ENCODE measurements at regions not wholly inside any gene's neighbourhood (a gene's known extent, or its start where the extent isn't known, plus 50 kb on each side); places are given as distances from the start of the nearest gene placed in this dataset.

GRCh38 chr18:57091231-57091630 lies 55.7 kb upstream of the BOD1L2 start:
- no peak for DNase-seq (ENCODE audit: low read depth)
- TF ChIP-seq, protein P1, sequence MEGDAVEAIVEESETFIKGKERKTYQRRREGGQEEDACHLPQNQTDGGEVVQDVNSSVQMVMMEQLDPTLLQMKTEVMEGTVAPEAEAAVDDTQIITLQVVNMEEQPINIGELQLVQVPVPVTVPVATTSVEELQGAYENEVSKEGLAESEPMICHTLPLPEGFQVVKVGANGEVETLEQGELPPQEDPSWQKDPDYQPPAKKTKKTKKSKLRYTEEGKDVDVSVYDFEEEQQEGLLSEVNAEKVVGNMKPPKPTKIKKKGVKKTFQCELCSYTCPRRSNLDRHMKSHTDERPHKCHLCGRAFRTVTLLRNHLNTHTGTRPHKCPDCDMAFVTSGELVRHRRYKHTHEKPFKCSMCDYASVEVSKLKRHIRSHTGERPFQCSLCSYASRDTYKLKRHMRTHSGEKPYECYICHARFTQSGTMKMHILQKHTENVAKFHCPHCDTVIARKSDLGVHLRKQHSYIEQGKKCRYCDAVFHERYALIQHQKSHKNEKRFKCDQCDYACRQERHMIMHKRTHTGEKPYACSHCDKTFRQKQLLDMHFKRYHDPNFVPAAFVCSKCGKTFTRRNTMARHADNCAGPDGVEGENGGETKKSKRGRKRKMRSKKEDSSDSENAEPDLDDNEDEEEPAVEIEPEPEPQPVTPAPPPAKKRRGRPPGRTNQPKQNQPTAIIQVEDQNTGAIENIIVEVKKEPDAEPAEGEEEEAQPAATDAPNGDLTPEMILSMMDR (IDR thresholded peaks at IDR 0.05; ENCODE audit: insufficient read depth, low read depth, low read length): no peak
- TF ChIP-seq EZH2 (IDR thresholded peaks at IDR 0.05; ENCODE audit: insufficient read depth, low read length): no peak
- no peak overlapping the region for H2AFZ ChIP-seq (ENCODE audit: low read depth, low read length)
- no peaks in the 10 kb centered on the region for H3K36me3 ChIP-seq (ENCODE audit: insufficient read depth, low read length)
- Mint-ChIP-seq H3K27ac (ENCODE audit: unreplicated experiment) (no peak overlapping the region), H3K9me3 (ENCODE audit: unreplicated experiment) (peaks cover 4% of the 10 kb centered on the region), H3K36me3 (ENCODE audit: low read depth, unreplicated experiment) (no peaks in the 10 kb centered on the region), H3K4me3 (ENCODE audit: unreplicated experiment) (no peak overlapping the region), H3K4me1 (ENCODE audit: low read depth, unreplicated experiment) (peaks cover 13% of the 10 kb centered on the region), H3K27me3 (ENCODE audit: low read depth, unreplicated experiment) (peaks cover 29% of the 10 kb centered on the region)
- H4K20me1 ChIP-seq (ENCODE audit: insufficient read depth, low read length): no peaks in the 10 kb centered on the region
- no peak for FAIRE-seq
- H3K27ac ChIP-seq (ENCODE audit: low read depth, low read length): no peak overlapping the region
- no peak overlapping the region for H3K4me3 ChIP-seq (ENCODE audit: insufficient read depth, low read depth, low read length)
- no peaks in the 10 kb centered on the region for H3K9me3 ChIP-seq (ENCODE audit: insufficient read depth, low read depth, low read length)
- no peaks in the 10 kb centered on the region for H3K79me2 ChIP-seq (ENCODE audit: insufficient read depth, low read length)
- H3K27me3 ChIP-seq (ENCODE audit: insufficient read depth, low read length): no peaks in the 10 kb centered on the region
- H3K4me2 ChIP-seq (ENCODE audit: low read length): no peak overlapping the region
- no peaks in the 10 kb centered on the region for H3K4me1 ChIP-seq (ENCODE audit: insufficient read depth, low read length)
- H3K9ac ChIP-seq (ENCODE audit: low read length): no peak overlapping the region

GRCh38 chr18:57094175-57094574 lies 52.7 kb upstream of the BOD1L2 start:
- Mint-ChIP-seq H3K4me1 (ENCODE audit: low read depth, unreplicated experiment) (peaks cover 8% of the 10 kb centered on the region), H3K27ac (ENCODE audit: unreplicated experiment) (no peak overlapping the region), H3K4me3 (ENCODE audit: unreplicated experiment) (no peak overlapping the region), H3K27me3 (ENCODE audit: low read depth, unreplicated experiment) (peaks cover 30% of the 10 kb centered on the region), H3K36me3 (ENCODE audit: low read depth, unreplicated experiment) (no peaks in the 10 kb centered on the region), H3K9me3 (ENCODE audit: unreplicated experiment) (no peaks in the 10 kb centered on the region)
- FAIRE-seq (no peak), DNase-seq (ENCODE audit: low read depth) (no peak)
- no peak overlapping the region for H3K4me2 ChIP-seq (ENCODE audit: low read length)
- no peaks in the 10 kb centered on the region for H3K9me3 ChIP-seq (ENCODE audit: insufficient read depth, low read depth, low read length)
- no peak overlapping the region for H2AFZ ChIP-seq (ENCODE audit: low read depth, low read length)
- H3K27ac ChIP-seq (ENCODE audit: low read depth, low read length): no peak overlapping the region
- H3K4me1 ChIP-seq (ENCODE audit: insufficient read depth, low read length): no peaks in the 10 kb centered on the region
- H3K79me2 ChIP-seq (ENCODE audit: insufficient read depth, low read length): no peaks in the 10 kb centered on the region
- no peak overlapping the region for H3K9ac ChIP-seq (ENCODE audit: low read length)
- no peak overlapping the region for H3K4me3 ChIP-seq (ENCODE audit: insufficient read depth, low read depth, low read length)
- TF ChIP-seq EZH2 (IDR thresholded peaks at IDR 0.05; ENCODE audit: insufficient read depth, low read length): no peak
- TF ChIP-seq, protein P1 (IDR thresholded peaks at IDR 0.05; ENCODE audit: insufficient read depth, low read depth, low read length): no peak
- no peaks in the 10 kb centered on the region for H4K20me1 ChIP-seq (ENCODE audit: insufficient read depth, low read length)
- no peaks in the 10 kb centered on the region for H3K27me3 ChIP-seq (ENCODE audit: insufficient read depth, low read length)
- H3K36me3 ChIP-seq (ENCODE audit: insufficient read depth, low read length): no peaks in the 10 kb centered on the region

GRCh38 chr18:57095884-57096283 lies 51.0 kb upstream of the BOD1L2 start:
- Mint-ChIP-seq H3K9me3 (ENCODE audit: unreplicated experiment) (peaks cover 10% of the 10 kb centered on the region), H3K36me3 (ENCODE audit: low read depth, unreplicated experiment) (no peaks in the 10 kb centered on the region), H3K4me1 (ENCODE audit: low read depth, unreplicated experiment) (peaks cover 8% of the 10 kb centered on the region), H3K27me3 (ENCODE audit: low read depth, unreplicated experiment) (peaks cover 29% of the 10 kb centered on the region), H3K27ac (ENCODE audit: unreplicated experiment) (no peak overlapping the region), H3K4me3 (ENCODE audit: unreplicated experiment) (no peak overlapping the region)
- Histone ChIP-seq H3K79me2 (ENCODE audit: insufficient read depth, low read length) (no peaks in the 10 kb centered on the region), H3K9ac (ENCODE audit: low read length) (no peak overlapping the region), H3K9me3 (ENCODE audit: insufficient read depth, low read depth, low read length) (no peaks in the 10 kb centered on the region), H3K36me3 (ENCODE audit: insufficient read depth, low read length) (no peaks in the 10 kb centered on the region), H2AFZ (ENCODE audit: low read depth, low read length) (no peak overlapping the region), H3K4me2 (ENCODE audit: low read length) (no peak overlapping the region), H3K27ac (ENCODE audit: low read depth, low read length) (no peak overlapping the region), H3K4me1 (ENCODE audit: insufficient read depth, low read length) (no peaks in the 10 kb centered on the region), H3K27me3 (ENCODE audit: insufficient read depth, low read length) (no peaks in the 10 kb centered on the region), H3K4me3 (ENCODE audit: insufficient read depth, low read depth, low read length) (no peak overlapping the region), H4K20me1 (ENCODE audit: insufficient read depth, low read length) (no peaks in the 10 kb centered on the region)
- TF ChIP-seq, protein P1 (IDR thresholded peaks at IDR 0.05; ENCODE audit: insufficient read depth, low read depth, low read length): no peak
- TF ChIP-seq EZH2 (IDR thresholded peaks at IDR 0.05; ENCODE audit: insufficient read depth, low read length): no peak
- DNase-seq (ENCODE audit: low read depth): no peak
- no peak for FAIRE-seq
